Transverse colon (tissue), 4 donors: ENCODE measurements at regions not wholly inside any gene's neighbourhood (a gene's known extent, or its start where the extent isn't known, plus 50 kb on each side); places are given as distances from the start of the nearest gene placed in this dataset.
"Not testable (repeated sequence)": the region's sequence is repeated elsewhere in the genome, so short reads cannot be mapped to it uniquely, and the experiment has no call there.

ENCODE experiments used
- DNase-seq: peaks from one replicate; pipeline ENCODE4 v3.0.0-alpha.2; 2019
- H3K27ac ChIP-seq, 4 donors: fragments of 200-600 bp; sonication (generic); 2 replicates each; pipeline ENCODE4 v1.5.1; 2016 to 2018; ENCODE audit warnings: inconsistent platforms in 4 of 4
- H3K27me3 ChIP-seq: fragments of 200-600 bp; sonication (generic); 2 replicates; pipeline ENCODE4 v1.5.1; 2017; ENCODE audit warnings: inconsistent platforms
- H3K36me3 ChIP-seq, 4 donors: fragments of 200-600 bp; sonication (generic); 2 replicates each; pipeline ENCODE4 v1.5.1; 2017 to 2019; ENCODE audit warnings: inconsistent platforms in 4 of 4
- H3K4me1 ChIP-seq, 4 donors: fragments of 200-600 bp; sonication (generic); 2 replicates each; pipeline ENCODE4 v1.5.1; 2017 to 2020; ENCODE audit warnings: inconsistent platforms in 4 of 4
- H3K4me3 ChIP-seq, 4 donors: fragments of 200-600 bp; sonication (generic); 1 replicate in 1 of 4; 2 replicates in 3 of 4; pipeline versions ENCODE4 v1.5.1 to v1.6.1; 2017 to 2019; ENCODE audit warnings: inconsistent platforms in 4 of 4
- H3K9me3 ChIP-seq, 2 donors: fragments of 200-600 bp; sonication (generic); 2 replicates each; pipeline ENCODE4 v1.5.1; 2017 to 2019; ENCODE audit warnings: inconsistent platforms in 2 of 2
- EP300 ChIP-seq: sonication (generic); formaldehyde crosslinking; IDR thresholded peaks from one replicate; pipeline ENCODE4 v1.6.1; 2017; ENCODE audit warnings: antibody characterized with exemption, low read depth
- POLR2A ChIP-seq: fragments of 450-650 bp; IDR thresholded peaks from one replicate; pipeline ENCODE4 v1.6.1; 2016; ENCODE audit warnings: antibody characterized with exemption, mild to moderate bottlenecking, moderate library complexity
- POLR2AphosphoS5 ChIP-seq, 3 donors: sonication (generic); formaldehyde crosslinking; IDR thresholded peaks; one replicate each; pipeline ENCODE4 v1.6.1; 2016; ENCODE audit warnings: antibody characterized with exemption in 3 of 3
- WGBS, 2 donors: methylation state at CpG; one replicate each; pipeline ENCODE4 v1.1.5; 2018; ENCODE audit warnings: low coverage in 1 of 2; 5-methylcytosine and 5-hydroxymethylcytosine counted together
- in situ Hi-C, 4 donors: fragments of 200-750 bp; cut with MboI; loops; one replicate each; pipeline versions ENCODE4 v1.15.0 to v1.15.1; 2017; ENCODE audit warnings: low sequenced_read_pairs in 3 of 4, low pct_ligation_motif_present in 1 of 4, low pct_unique_long_range_greater_than_20kb in 1 of 4
- intact Hi-C: fragments of 100-400 bp; cut with DNase I; formaldehyde crosslinking; loops from one replicate; pipeline ENCODE4 v1.15.1; 2023; ENCODE audit warnings: low total_unique reads
- TF ChIP-seq, protein P1 (sequence below), 5 experiments: fragments of 200-600 bp in 3 of 5; fragments of 450-650 bp in 2 of 5; sonication (generic) in 3 of 5; IDR thresholded peaks; 1 replicate in 2 of 5; 2 replicates in 3 of 5; pipeline ENCODE4 v1.5.1; 2016 to 2017; ENCODE audit warnings: antibody characterized with exemption in 5 of 5, inconsistent platforms in 3 of 5, mild to moderate bottlenecking in 2 of 5, moderate library complexity in 1 of 5

DNA sequence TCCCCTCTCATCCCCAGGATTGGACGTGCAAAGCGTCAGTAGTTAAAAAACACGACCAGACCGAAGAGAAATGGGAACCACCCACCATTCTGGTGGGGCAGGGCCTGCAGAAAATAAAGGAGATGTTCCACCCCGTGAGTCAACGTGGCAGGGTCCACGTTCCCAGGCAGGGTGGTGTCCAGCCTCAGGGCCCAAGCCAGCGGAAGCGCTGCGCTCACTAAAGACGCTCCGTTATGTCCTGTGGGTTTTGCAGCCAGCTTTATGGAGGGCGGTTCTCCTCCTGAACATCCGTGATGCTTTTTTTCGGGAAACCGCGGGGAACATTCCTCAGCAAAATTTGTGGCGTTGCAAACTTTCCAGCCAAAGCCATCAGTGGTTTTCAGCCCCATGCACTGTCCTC is 93.4 kb upstream of the SHOX start:
- in situ Hi-C loops = no loop called here
- H3K27ac ChIP-seq = no peak overlapping the region
- H3K27me3 ChIP-seq = no peaks in the 10 kb centered on the region
- intact Hi-C loops = no loop called here
- no peak overlapping the region for H3K4me3 ChIP-seq
- TF ChIP-seq POLR2AphosphoS5 (IDR thresholded peaks at IDR 0.05) (no peak), POLR2A (no peak), EP300 (no peak)
- TF ChIP-seq, protein P1, sequence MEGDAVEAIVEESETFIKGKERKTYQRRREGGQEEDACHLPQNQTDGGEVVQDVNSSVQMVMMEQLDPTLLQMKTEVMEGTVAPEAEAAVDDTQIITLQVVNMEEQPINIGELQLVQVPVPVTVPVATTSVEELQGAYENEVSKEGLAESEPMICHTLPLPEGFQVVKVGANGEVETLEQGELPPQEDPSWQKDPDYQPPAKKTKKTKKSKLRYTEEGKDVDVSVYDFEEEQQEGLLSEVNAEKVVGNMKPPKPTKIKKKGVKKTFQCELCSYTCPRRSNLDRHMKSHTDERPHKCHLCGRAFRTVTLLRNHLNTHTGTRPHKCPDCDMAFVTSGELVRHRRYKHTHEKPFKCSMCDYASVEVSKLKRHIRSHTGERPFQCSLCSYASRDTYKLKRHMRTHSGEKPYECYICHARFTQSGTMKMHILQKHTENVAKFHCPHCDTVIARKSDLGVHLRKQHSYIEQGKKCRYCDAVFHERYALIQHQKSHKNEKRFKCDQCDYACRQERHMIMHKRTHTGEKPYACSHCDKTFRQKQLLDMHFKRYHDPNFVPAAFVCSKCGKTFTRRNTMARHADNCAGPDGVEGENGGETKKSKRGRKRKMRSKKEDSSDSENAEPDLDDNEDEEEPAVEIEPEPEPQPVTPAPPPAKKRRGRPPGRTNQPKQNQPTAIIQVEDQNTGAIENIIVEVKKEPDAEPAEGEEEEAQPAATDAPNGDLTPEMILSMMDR (IDR thresholded peaks at IDR 0.05) = no peak
- H3K36me3 ChIP-seq = no peaks in the 10 kb centered on the region
- DNase-seq = no peak
- WGBS, 2 donors = 75 to 89% methylated on average over 7 to 18 of the region's 18 CpGs
- H3K4me1 ChIP-seq = no peaks in the 10 kb centered on the region
- peaks cover 0 to 3% of the 10 kb centered on the region in 2 donors for H3K9me3 ChIP-seq

DNA sequence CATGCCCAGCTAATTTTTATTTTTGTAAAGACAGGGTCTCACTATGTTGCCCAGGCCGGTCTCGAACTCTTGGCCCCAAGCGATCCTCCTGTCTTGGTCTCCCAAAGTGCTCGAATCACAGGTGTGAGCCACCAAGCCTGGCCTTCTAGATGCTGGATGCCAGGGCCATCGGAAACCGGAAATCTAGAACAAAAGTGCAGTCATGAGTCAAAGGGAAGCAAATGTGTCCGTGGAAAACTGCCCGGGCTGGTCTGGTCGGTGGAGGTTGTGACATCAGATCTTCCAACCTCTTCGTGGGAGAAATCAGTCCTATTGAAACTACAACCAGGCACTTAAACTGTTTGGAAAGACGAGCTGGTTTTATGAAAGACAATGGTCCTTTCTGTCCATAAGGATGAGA is 92.3 kb upstream of the SHOX start:
- Histone ChIP-seq H3K4me1 (no peaks in the 10 kb centered on the region), H3K27ac (no peak overlapping the region), H3K27me3 (no peaks in the 10 kb centered on the region), H3K9me3 (peaks cover 0 to 3% of the 10 kb centered on the region in 2 donors), H3K36me3 (no peaks in the 10 kb centered on the region), H3K4me3 (no peak overlapping the region)
- 86% methylated on average over 11 of the region's 11 CpGs; no CpG with 5 or more reads in 1 of the 2 donors for WGBS, 2 donors
- TF ChIP-seq POLR2A (no peak), POLR2AphosphoS5 (IDR thresholded peaks at IDR 0.05) (no peak), EP300 (no peak)
- TF ChIP-seq, protein P1 (IDR thresholded peaks at IDR 0.05) = no peak
- DNase-seq = no peak
- in situ Hi-C loops (no loop called here), intact Hi-C loops (no loop called here)

GRCh38 chrX:541006-541405 is 89.6 kb upstream of the SHOX start:
- H3K27ac ChIP-seq, H3K27me3 ChIP-seq, H3K4me3 ChIP-seq, intact Hi-C loops, H3K36me3 ChIP-seq, DNase-seq, H3K4me1 ChIP-seq, in situ Hi-C loops, H3K9me3 ChIP-seq: not testable (repeated sequence)
- WGBS, 2 donors = 78% methylated on average over 10 of the region's 10 CpGs; no CpG with 5 or more reads in 1 of the 2 donors

DNA sequence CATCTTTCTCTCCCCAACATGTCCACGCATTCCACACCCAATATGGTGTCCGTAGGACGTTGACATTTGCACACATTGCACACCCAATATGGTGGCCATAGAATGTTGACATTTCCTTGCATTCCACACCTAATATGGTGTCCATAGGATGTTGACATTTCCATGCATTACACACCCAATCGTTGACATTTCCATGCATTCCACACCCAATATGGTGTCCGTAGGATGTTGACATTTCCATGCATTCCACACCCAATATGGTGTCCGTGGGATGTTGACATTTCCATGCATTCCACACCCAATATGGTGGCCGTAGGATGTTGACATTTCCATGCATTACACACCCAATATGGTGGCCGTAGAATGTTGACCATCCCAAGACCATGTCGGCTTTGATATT is 88.4 kb upstream of the SHOX start:
- no peak for TF ChIP-seq POLR2A
- no peak for TF ChIP-seq POLR2AphosphoS5 (IDR thresholded peaks at IDR 0.05)
- no peak for TF ChIP-seq EP300
- TF ChIP-seq, protein P1 (IDR thresholded peaks at IDR 0.05) = no peak
- H3K4me1 ChIP-seq = no peaks in the 10 kb centered on the region
- H3K27ac ChIP-seq = no peak overlapping the region
- H3K36me3 ChIP-seq = no peaks in the 10 kb centered on the region
- WGBS, 2 donors = 79 to 83% methylated on average over 3 to 9 of the region's 9 CpGs
- DNase-seq = no peak
- in situ Hi-C loops (no loop called here), intact Hi-C loops (no loop called here)
- no peak overlapping the region for H3K4me3 ChIP-seq
- H3K27me3 ChIP-seq = no peaks in the 10 kb centered on the region
- peaks cover 0 to 3% of the 10 kb centered on the region in 2 donors for H3K9me3 ChIP-seq

GRCh38 chrX:545452-545885 is 85.1 kb upstream of the SHOX start:
- Histone ChIP-seq H3K4me1 (no peaks in the 10 kb centered on the region), H3K36me3 (no peaks in the 10 kb centered on the region), H3K9me3 (no peaks in the 10 kb centered on the region), H3K27ac (no peak overlapping the region), H3K27me3 (no peaks in the 10 kb centered on the region), H3K4me3 (no peak overlapping the region)
- WGBS, 2 donors = 62 to 64% methylated on average over 7 to 19 of the region's 19 CpGs
- in situ Hi-C loops (no loop called here), intact Hi-C loops (no loop called here)
- TF ChIP-seq, protein P1 (IDR thresholded peaks at IDR 0.05) = no peak
- TF ChIP-seq POLR2AphosphoS5 (IDR thresholded peaks at IDR 0.05) = no peak
- no peak for TF ChIP-seq POLR2A
- no peak for TF ChIP-seq EP300
- DNase-seq = no peak
